Bronchial epithelial cell (primary cell): ENCODE measurements at regions not wholly inside any gene's neighbourhood (a gene's known extent, or its start where the extent isn't known, plus 50 kb on each side); places are given as distances from the start of the nearest gene placed in this dataset.

Experiments used
- DNase-seq: peaks from one replicate; pipeline ENCODE4 v3.0.0-alpha.2; 2010; ENCODE audit warnings: low read depth
- FAIRE-seq: peaks from 2 replicates; lab custom pipeline; 2011; peaks lifted over from hg19 to GRCh38; lab: Jason Lieb, UNC
- H3K27me3 ChIP-seq: 2 replicates; pipeline ENCODE4 v1.5.1; 2011; ENCODE audit warnings: low read length; ENCODE audit not compliant: control insufficient read depth, insufficient read depth
- H3K36me3 ChIP-seq: 2 replicates; pipeline ENCODE4 v1.5.1; 2011; ENCODE audit warnings: low read length; ENCODE audit not compliant: control insufficient read depth, insufficient read depth
- H3K4me3 ChIP-seq: 2 replicates; pipeline ENCODE4 v1.5.1; 2011; ENCODE audit warnings: mild to moderate bottlenecking, low read depth, low read length, control low read depth
- TF ChIP-seq, protein P1 (sequence below): IDR thresholded peaks from 2 replicates; pipeline ENCODE4 v1.5.1; 2011; ENCODE audit warnings: mild to moderate bottlenecking, moderate library complexity, low read length, control low read depth, inconsistent platforms; ENCODE audit not compliant: insufficient read depth, severe bottlenecking

DNA sequence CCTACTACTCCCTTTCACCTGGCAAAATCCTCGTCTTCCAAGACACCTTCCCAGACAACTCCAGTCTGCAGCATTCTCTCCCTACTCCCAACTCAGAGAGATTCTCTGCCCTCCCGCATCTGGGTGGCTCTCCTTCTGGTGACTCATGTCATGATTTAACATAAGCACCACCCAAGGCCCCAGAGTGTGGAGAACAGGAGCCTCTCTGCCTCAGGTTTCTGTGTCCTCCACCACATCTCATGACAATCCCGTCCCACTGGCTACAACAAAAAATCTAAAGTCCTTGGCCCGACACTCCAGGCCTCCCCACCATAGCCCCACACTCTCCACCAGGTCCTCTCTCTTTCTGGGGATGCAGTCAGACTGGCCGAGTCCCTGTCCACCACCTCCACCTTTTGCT, 197.1 kb downstream of the BCL11A start:
- Histone ChIP-seq H3K36me3 (no peaks in the 10 kb centered on the region), H3K4me3 (no peak overlapping the region), H3K27me3 (peaks cover 6% of the 10 kb centered on the region)
- DNase-seq (peak; percentile 40), FAIRE-seq (no peak)
- TF ChIP-seq, protein P1, sequence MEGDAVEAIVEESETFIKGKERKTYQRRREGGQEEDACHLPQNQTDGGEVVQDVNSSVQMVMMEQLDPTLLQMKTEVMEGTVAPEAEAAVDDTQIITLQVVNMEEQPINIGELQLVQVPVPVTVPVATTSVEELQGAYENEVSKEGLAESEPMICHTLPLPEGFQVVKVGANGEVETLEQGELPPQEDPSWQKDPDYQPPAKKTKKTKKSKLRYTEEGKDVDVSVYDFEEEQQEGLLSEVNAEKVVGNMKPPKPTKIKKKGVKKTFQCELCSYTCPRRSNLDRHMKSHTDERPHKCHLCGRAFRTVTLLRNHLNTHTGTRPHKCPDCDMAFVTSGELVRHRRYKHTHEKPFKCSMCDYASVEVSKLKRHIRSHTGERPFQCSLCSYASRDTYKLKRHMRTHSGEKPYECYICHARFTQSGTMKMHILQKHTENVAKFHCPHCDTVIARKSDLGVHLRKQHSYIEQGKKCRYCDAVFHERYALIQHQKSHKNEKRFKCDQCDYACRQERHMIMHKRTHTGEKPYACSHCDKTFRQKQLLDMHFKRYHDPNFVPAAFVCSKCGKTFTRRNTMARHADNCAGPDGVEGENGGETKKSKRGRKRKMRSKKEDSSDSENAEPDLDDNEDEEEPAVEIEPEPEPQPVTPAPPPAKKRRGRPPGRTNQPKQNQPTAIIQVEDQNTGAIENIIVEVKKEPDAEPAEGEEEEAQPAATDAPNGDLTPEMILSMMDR, result no peak

DNA sequence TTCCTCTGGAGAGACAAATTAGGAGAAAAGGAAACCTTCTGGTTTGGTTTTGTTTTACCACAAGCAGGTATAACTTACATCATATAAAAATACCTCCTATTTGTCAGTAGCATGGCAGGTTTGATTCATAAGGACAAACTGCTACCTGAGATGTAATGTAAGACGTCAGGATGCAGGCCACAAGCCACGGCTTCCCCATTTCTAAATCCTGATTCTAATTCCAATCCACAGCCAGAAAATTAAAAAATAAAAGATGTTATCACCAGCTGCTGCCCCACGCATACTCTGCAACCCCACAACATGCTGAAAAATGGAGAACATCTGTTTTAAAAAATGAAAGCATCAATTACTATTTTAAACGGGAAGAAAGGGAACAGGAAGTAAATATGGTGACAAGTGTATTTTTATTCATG, 197.6 kb downstream of the BCL11A start:
- no peak overlapping the region for H3K4me3 ChIP-seq
- FAIRE-seq, result no peak
- TF ChIP-seq, protein P1, result no peak
- peaks cover 8% of the 10 kb centered on the region for H3K27me3 ChIP-seq
- no peaks in the 10 kb centered on the region for H3K36me3 ChIP-seq
- no peak for DNase-seq

DNA sequence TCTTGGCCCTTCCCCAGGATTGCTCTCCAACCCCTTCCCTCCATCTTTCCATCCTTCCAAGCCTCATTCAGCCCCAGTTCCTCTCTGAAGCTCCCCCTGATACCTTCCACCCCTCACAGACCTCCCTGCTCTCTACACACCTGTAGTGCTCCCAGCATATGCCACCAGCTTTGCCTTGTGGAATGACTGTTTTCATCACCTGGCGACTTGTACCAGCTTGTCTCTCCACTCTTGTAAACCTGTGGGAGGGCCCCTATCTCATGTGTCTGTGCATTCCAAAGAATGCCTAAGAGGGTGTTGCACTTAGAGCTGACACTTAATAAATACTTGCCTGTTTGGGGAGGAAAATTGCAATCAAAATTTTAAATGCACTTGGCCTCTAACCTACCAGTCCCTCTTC, 198.7 kb downstream of the BCL11A start:
- H3K27me3 ChIP-seq, result peaks cover 8% of the 10 kb centered on the region
- DNase-seq (peak; percentile 91), FAIRE-seq (peak; percentile 72)
- H3K4me3 ChIP-seq, result no peak overlapping the region
- TF ChIP-seq, protein P1, result no peak
- no peaks in the 10 kb centered on the region for H3K36me3 ChIP-seq

DNA sequence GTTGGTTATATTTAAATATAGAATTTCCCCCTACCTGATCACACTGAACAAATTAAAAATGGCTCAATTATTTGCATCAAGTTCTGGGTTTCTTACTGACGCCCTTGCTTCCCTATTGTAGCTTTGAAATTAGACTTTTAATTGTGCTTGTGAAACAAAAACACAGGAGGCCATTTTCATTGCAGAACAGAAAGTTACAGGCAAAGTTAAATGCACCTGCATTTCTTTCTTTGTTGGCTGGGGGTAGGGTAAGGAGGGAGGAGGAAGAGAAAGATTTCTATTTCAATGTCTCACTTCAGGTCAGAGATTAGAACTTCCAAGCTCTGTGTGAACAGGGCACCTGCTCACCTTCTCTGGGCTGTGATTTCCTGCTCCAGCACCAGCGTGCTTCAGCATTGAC, 199.6 kb downstream of the BCL11A start:
- TF ChIP-seq, protein P1, result no peak
- no peaks in the 10 kb centered on the region for H3K36me3 ChIP-seq
- H3K27me3 ChIP-seq, result peaks cover 8% of the 10 kb centered on the region
- DNase-seq (no peak), FAIRE-seq (no peak)
- H3K4me3 ChIP-seq, result no peak overlapping the region

DNA sequence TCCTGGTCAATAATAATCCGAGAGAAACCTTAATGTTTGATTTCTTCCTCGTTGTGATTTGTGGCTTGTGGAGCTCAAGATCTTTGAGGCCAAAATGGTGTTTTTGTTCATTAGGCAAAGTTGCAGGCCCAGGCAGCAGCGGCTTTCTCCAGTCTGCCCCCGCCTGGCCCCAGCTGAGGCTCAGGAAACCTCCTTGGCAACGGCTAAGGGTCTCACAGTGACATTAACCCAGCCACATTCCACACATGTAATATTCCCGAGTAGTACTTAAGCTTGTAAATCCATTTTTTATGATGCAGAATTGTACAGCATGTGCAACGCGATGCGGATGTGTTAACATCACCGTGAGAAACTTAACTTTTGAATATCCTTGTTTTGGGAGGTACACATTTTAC, 200.1 kb downstream of the BCL11A start:
- no peak for DNase-seq
- FAIRE-seq, result no peak
- H3K36me3 ChIP-seq, result no peaks in the 10 kb centered on the region
- H3K27me3 ChIP-seq, result peaks cover 8% of the 10 kb centered on the region
- TF ChIP-seq, protein P1, result no peak
- H3K4me3 ChIP-seq, result no peak overlapping the region
